SU-DHL-6 (cell line): ENCODE measurements at regions not wholly inside any gene's neighbourhood (a gene's known extent, or its start where the extent isn't known, plus 50 kb on each side); places are given as distances from the start of the nearest gene placed in this dataset.

Experiments used
- H2AFZ ChIP-seq: fragments of 200-600 bp; sonication (generic); 2 replicates; pipeline ENCODE4 v1.6.1; 2014; ENCODE audit warnings: low read depth, mild to moderate bottlenecking, moderate library complexity, mixed read lengths, antibody characterized with exemption, low read length; ENCODE audit not compliant: severe bottlenecking
- H3F3A ChIP-seq: fragments of 200-600 bp; shearing (Covaris generic); 2 replicates; pipeline ENCODE4 v1.6.0; 2016; ENCODE audit warnings: antibody characterized with exemption, mild to moderate bottlenecking; ENCODE audit not compliant: insufficient read depth
- H3K27ac ChIP-seq: fragments of 200-600 bp; sonication (generic); 2 replicates; pipeline ENCODE4 v1.5.1; 2016; ENCODE audit warnings: low read depth, mild to moderate bottlenecking, low read length, moderate library complexity, mixed read lengths
- H3K27me3 ChIP-seq: fragments of 200-600 bp; sonication (generic), shearing (Covaris generic); 2 replicates; pipeline ENCODE4 v1.6.0; 2014; ENCODE audit warnings: mild to moderate bottlenecking, low read length
- H3K36me3 ChIP-seq: fragments of 200-600 bp; sonication (generic); 2 replicates; pipeline ENCODE4 v1.6.1; 2014; ENCODE audit warnings: mild to moderate bottlenecking, low read length, mixed read lengths
- H3K4me2 ChIP-seq: fragments of 300-600, 200-600 bp; shearing (Covaris generic), sonication (generic); 2 replicates; pipeline ENCODE4 v1.6.0; 2014; ENCODE audit warnings: low read length, low read depth, mild to moderate bottlenecking; ENCODE audit not compliant: poor library complexity, severe bottlenecking
- H3K4me3 ChIP-seq: fragments of 200-600 bp; sonication (generic); 2 replicates; pipeline ENCODE4 v1.5.1; 2014; ENCODE audit warnings: antibody characterized with exemption, low read length, mild to moderate bottlenecking, mixed read lengths; ENCODE audit not compliant: insufficient read depth, poor library complexity, severe bottlenecking
- H3K79me2 ChIP-seq: fragments of 200-600 bp; sonication (generic); 2 replicates; pipeline ENCODE4 v1.6.1; 2014; ENCODE audit warnings: mild to moderate bottlenecking, low read length, moderate library complexity; ENCODE audit not compliant: insufficient read depth
- H3K9ac ChIP-seq: fragments of 200-600 bp; sonication (generic); 2 replicates; pipeline ENCODE4 v1.7.0; 2014; ENCODE audit warnings: mild to moderate bottlenecking, low read length
- H3K9me2 ChIP-seq: fragments of 200-600 bp; sonication (generic); replicated peaks from 2 replicates; pipeline ENCODE4 v1.6.1; 2014; ENCODE audit warnings: low read length; ENCODE audit not compliant: insufficient read depth
- H3K9me3 ChIP-seq: fragments of 200-600 bp; sonication (generic); 2 replicates; pipeline ENCODE4 v1.6.1; 2014; ENCODE audit warnings: low read length, mixed read lengths; ENCODE audit not compliant: insufficient read depth
- H4K20me1 ChIP-seq: fragments of 200-600 bp; sonication (generic); 2 replicates; pipeline ENCODE4 v1.6.1; 2014; ENCODE audit warnings: low read depth, mild to moderate bottlenecking, antibody characterized with exemption, low read length, moderate library complexity, mixed read lengths
- EZH2phosphoT487 ChIP-seq: fragments of 200-600 bp; sonication (generic), shearing (Covaris generic); conservative IDR thresholded peaks from 2 replicates; pipeline ENCODE4 v1.6.1; 2018; ENCODE audit warnings: mild to moderate bottlenecking, antibody characterized with exemption, low read length, moderate library complexity, mixed read lengths
- TF ChIP-seq, protein P1 (sequence below): fragments of 200-600 bp; sonication (generic); IDR thresholded peaks from one replicate; pipeline ENCODE4 v1.5.1; 2017; ENCODE audit warnings: antibody characterized with exemption, mild to moderate bottlenecking, low read length, moderate library complexity; ENCODE audit not compliant: insufficient read depth, poor library complexity, severe bottlenecking

DNA sequence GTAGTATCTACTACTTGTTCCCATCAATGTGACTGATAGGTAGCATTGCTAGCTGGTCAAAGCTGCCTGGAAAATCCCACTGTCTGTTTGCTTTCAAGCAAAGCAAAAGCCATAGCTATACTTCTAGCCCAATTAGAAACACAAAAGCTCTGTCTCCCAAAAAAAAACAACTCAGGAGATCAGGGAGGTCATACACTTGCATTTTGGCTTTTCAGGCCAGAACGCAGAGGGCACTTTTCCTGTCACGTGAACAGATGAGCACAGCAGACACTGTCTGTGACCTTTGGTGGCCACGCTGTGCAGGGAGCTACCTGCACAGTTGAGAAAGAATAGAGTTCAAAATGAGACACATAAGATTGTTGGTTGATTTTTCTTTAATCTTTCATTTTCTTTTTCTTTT is 441.7 kb upstream of the PDZRN3 start:
- Histone ChIP-seq H2AFZ (no peak overlapping the region), H3K9ac (no peak overlapping the region), H3K4me3 (no peak overlapping the region), H3K4me2 (no peak overlapping the region), H3K9me2 (no peaks in the 10 kb centered on the region), H4K20me1 (no peaks in the 10 kb centered on the region), H3K27me3 (no peaks in the 10 kb centered on the region), H3K36me3 (no peaks in the 10 kb centered on the region), H3K27ac (no peak overlapping the region), H3K9me3 (no peaks in the 10 kb centered on the region), H3K79me2 (no peaks in the 10 kb centered on the region), H3F3A (no peaks in the 10 kb centered on the region)
- TF ChIP-seq, protein P1, sequence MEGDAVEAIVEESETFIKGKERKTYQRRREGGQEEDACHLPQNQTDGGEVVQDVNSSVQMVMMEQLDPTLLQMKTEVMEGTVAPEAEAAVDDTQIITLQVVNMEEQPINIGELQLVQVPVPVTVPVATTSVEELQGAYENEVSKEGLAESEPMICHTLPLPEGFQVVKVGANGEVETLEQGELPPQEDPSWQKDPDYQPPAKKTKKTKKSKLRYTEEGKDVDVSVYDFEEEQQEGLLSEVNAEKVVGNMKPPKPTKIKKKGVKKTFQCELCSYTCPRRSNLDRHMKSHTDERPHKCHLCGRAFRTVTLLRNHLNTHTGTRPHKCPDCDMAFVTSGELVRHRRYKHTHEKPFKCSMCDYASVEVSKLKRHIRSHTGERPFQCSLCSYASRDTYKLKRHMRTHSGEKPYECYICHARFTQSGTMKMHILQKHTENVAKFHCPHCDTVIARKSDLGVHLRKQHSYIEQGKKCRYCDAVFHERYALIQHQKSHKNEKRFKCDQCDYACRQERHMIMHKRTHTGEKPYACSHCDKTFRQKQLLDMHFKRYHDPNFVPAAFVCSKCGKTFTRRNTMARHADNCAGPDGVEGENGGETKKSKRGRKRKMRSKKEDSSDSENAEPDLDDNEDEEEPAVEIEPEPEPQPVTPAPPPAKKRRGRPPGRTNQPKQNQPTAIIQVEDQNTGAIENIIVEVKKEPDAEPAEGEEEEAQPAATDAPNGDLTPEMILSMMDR = no peak
- no peak for TF ChIP-seq EZH2phosphoT487

- no peak overlapping the region for H3K4me3 ChIP-seq
- H3K27ac ChIP-seq = no peak overlapping the region
- no peak for TF ChIP-seq EZH2phosphoT487
- TF ChIP-seq, protein P1 = no peak
- no peaks in the 10 kb centered on the region for H3K36me3 ChIP-seq
- H3K79me2 ChIP-seq = no peaks in the 10 kb centered on the region
- no peak overlapping the region for H3K9ac ChIP-seq
- no peak overlapping the region for H2AFZ ChIP-seq
- no peaks in the 10 kb centered on the region for H4K20me1 ChIP-seq
- no peak overlapping the region for H3K4me2 ChIP-seq
- H3K27me3 ChIP-seq = no peaks in the 10 kb centered on the region
- H3K9me3 ChIP-seq = no peaks in the 10 kb centered on the region; the same call in 1 of the 2 replicates
- no peaks in the 10 kb centered on the region for H3F3A ChIP-seq
- H3K9me2 ChIP-seq = no peaks in the 10 kb centered on the region
Measured at GRCh38 chr3:74059923-74060600, 435.3 kb upstream of the PDZRN3 start.

DNA sequence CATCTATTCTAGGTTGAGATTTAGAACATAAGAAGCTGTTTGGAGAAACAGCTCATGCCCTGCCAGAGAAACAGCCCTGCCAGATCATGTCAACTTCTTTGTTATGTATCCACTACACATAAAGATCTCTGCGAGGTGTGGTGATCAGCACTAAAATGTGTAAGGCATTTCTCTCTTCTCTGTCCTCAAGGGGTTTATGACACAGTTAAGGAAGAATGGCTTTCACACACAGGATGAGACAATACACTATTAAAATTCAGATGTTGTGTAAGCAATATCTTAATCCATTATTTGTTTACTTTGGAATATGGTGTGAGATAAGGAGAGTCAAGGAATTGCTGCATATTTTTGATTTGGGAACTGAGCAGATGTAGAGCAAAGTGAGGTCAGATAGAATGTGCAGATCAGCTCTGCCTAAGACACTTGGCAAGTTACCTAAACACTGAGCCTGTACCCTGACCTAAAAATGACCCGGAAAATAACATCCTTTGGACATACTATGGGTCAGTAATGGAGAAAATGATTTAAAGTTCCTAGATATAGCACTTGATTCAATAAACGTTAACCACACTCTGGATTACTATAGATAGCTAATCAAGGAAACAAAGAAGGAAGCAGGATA is 434.7 kb upstream of the PDZRN3 start:
- H3F3A ChIP-seq = no peaks in the 10 kb centered on the region
- H3K36me3 ChIP-seq = no peaks in the 10 kb centered on the region
- no peaks in the 10 kb centered on the region for H3K79me2 ChIP-seq
- no peak overlapping the region for H3K9ac ChIP-seq
- H3K27me3 ChIP-seq = no peaks in the 10 kb centered on the region
- H3K4me3 ChIP-seq = no peak overlapping the region
- H2AFZ ChIP-seq = no peak overlapping the region
- H3K9me2 ChIP-seq = no peaks in the 10 kb centered on the region
- no peaks in the 10 kb centered on the region for H4K20me1 ChIP-seq
- no peak overlapping the region for H3K27ac ChIP-seq
- H3K4me2 ChIP-seq = no peak overlapping the region
- H3K9me3 ChIP-seq = no peaks in the 10 kb centered on the region; the same call in 1 of the 2 replicates
- TF ChIP-seq, protein P1 = no peak
- no peak for TF ChIP-seq EZH2phosphoT487
